GM19463 (cell line): ENCODE measurements at regions not wholly inside any gene's neighbourhood (a gene's known extent, or its start where the extent isn't known, plus 50 kb on each side); places are given as distances from the start of the nearest gene placed in this dataset.

Source experiments
- ATAC-seq: cut with Tn5 transposase; IDR thresholded peaks from one replicate; pipeline ENCODE4 v1.9.1; 2021; ENCODE audit warnings: mild to moderate bottlenecking, moderate library complexity; ENCODE audit not compliant: unreplicated experiment

GRCh38 chr21:27268290-27268689 lies 301.4 kb upstream of the ADAMTS5 start:
- ATAC-seq, result no peak

GRCh38 chr21:27265949-27266348 lies 299.1 kb upstream of the ADAMTS5 start:
- no peak for ATAC-seq

- ATAC-seq, result no peak
Observed at GRCh38 chr21:27265492-27265891, 298.6 kb upstream of the ADAMTS5 start.

DNA sequence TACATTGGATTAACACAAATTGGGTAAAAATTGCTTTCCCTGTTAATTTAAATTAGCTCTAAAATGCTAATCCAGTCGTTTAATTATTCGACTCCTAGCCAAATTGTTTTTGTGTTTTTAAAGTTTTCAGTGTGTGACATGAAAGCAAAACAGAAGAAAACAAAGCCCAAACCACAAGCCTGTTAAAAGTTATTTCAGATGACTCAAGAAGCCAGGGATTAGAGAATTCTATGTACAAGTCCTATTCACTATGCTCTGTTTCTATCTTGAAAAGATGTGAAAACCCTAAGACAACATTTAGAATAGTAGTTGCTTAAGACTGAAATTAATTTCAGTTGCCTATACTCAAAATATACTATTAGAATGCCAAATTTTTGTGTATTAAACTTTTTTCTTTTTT lies 294.8 kb upstream of the ADAMTS5 start:
- ATAC-seq, result no peak

DNA sequence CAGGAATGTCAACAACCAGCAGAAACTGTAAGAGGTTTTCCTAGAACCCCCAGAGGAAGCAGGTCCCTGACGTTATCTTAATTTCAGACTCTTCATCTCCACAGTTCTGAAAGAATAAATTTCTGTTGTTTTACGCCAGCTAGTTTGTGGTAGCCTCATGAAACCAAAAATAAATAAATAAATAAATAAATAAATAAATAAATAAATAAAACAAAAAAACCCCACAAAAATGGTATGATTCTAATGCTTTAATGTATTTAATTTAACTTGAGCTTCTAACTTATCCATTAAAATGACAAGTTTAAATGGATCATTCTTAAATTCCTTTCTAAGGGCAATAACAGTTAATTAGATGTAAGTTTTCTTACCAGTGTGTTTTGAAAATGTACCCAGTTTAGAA lies 293.8 kb upstream of the ADAMTS5 start:
- no peak for ATAC-seq

- ATAC-seq, result no peak
Observed at GRCh38 chr21:27258742-27259448, 292.0 kb upstream of the ADAMTS5 start.

- no peak for ATAC-seq
Observed at GRCh38 chr21:27257908-27258556, 291.1 kb upstream of the ADAMTS5 start.

DNA sequence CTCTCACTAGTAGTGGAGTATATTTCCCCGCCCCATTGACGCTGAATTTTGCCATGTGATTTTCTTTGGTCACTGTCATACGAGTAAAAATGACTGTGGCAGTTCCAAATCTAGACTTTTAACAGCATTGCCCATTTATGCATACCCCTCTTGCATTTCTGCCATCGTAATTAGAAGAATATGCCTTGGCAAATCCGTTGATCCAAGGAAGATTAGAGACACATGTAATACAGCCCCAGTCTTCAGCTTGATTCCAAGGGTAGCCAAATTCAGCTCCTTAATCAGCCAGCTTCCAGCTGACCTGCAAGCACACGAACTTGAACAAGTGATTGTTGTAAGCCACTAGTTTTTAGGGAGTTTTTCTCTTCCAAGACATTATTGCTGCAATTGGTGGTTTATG lies 290.3 kb upstream of the ADAMTS5 start:
- no peak for ATAC-seq

DNA sequence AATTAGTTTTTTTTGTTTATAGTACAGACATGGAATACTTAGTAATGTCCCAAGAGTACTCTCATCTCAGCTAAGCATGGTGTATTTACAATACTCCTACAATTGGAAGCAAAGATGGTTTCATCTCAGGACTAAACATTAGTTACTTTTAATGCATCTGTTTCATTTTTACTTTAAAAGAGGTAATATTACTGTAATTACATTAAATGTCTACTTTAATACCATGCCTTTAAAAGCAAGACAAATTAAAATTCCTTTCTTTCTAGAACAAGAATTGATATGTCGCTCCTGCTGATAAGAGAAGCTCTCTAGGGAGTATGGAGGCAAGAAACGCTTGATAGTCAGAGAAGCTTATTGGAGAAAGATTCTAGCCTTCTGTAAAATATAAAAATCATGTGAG lies 284.9 kb upstream of the ADAMTS5 start:
- no peak for ATAC-seq

DNA sequence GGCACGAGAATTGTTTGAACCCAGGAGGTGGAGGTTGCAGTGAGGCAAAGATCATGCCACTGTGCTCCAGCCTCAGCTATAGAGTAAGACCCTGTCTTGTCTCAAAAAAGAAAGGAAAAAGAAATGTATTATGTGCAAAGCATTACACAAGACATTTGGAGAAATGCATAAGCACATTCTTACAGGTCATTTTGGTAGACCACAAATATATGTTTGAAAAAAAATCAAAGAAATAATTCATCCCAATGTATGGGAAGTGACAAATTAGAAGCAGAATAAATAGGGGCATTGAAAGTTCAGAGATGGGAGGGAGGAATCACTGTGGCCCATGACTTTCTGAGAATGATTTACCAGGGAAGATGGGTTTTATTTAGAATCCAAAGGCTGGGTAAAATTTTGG lies 283.5 kb upstream of the ADAMTS5 start:
- ATAC-seq, result no peak

DNA sequence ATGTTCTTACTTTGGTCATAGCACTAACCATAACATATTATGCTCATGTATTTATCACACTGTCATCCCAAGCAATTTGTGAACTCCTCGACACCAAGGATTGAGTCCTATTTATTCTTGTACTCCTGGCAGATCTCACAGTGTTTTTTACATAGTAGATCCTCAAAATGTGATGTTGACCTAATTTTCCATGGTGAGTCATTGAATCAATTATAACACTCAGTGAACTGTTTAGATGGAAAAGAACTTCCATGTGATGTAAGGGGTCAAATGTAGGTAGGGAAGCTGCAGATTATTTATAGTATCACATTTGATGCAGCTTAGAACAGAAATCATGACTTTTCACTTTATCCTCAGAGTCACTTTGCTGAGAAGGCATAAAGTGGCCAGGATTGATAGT lies 281.9 kb upstream of the ADAMTS5 start:
- ATAC-seq, result no peak

DNA sequence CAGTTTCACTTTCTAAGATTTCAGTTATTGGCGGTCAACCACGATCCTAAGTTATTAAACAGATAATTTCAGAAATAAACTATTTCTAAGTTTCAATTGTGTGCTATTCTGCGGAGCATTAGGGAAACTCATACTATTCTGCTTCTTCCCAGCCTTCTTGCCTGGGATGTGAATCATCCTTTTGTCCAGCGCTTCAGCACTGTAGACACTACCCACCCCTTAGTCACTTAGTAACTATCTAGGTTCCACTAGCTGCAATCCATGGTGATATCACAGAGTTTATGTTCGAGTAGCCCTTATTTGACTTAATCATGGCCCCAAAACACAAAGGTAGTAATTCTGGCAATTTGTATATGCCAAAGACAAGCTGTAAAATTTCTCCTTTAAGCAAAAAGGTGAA lies 279.9 kb upstream of the ADAMTS5 start:
- no peak for ATAC-seq

- no peak for ATAC-seq
Observed at GRCh38 chr21:27244776-27245175, 277.9 kb upstream of the ADAMTS5 start.

- no peak for ATAC-seq
Observed at GRCh38 chr21:27244352-27244751, 277.5 kb upstream of the ADAMTS5 start.

GRCh38 chr21:27240839-27241238 lies 274.0 kb upstream of the ADAMTS5 start:
- ATAC-seq, result no peak

GRCh38 chr21:27233514-27234115 lies 266.7 kb upstream of the ADAMTS5 start:
- ATAC-seq, result no peak

DNA sequence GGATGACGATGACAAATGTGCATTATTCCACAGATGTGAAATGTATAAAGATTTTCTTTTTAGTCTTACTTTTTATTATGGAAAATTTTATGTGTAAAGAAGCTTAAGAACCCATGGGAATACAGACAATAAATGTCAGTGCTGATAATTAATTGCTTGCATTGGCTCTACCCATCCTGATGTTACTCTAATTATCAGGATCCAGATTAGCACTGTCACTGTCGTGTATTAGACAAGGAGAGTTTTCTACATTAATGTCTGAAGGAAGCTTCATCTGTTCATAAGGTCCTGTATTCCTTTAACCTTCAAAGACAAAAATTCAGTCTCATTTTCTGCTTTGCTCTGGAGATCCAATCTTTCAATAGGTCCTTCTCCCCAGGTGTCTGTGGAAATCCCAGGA lies 259.1 kb upstream of the ADAMTS5 start:
- ATAC-seq, result no peak

GRCh38 chr21:27225151-27225550 lies 258.3 kb upstream of the ADAMTS5 start:
- no peak for ATAC-seq

DNA sequence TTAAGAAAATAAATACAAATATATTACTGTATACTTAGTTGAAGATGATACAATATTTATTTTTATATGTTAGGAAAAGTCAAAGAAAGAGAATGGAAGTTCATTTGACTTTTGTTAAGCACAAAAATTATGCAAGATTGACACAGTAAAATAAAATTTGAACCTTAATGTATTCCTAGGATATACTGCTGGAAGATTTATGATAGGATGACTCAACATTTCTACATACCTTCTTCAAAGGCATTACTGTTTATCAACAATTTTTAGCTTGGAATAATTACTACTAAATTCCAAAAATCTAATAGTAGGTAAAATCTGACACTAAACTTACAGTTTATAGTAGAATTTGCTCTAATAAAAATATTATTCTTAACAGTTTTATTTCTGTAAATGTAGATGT lies 257.3 kb upstream of the ADAMTS5 start:
- ATAC-seq, result no peak

- no peak for ATAC-seq
Observed at GRCh38 chr21:27221077-27221476, 254.2 kb upstream of the ADAMTS5 start.

- no peak for ATAC-seq
Observed at GRCh38 chr21:27220416-27220815, 253.5 kb upstream of the ADAMTS5 start.

GRCh38 chr21:27219068-27219467 lies 252.2 kb upstream of the ADAMTS5 start:
- no peak for ATAC-seq
